HCT116 (cell line): ENCODE measurements at regions not wholly inside any gene's neighbourhood (a gene's known extent, or its start where the extent isn't known, plus 50 kb on each side); places are given as distances from the start of the nearest gene placed in this dataset.

Experiments
- ATAC-seq: fragments of 200-7000 bp; cut with Tn5 transposase; 2 replicates; pipeline ENCODE4 v1.9.1; 2020; ENCODE audit warnings: mild to moderate bottlenecking, moderate library complexity
- BruUV-seq: library from RNA; stranded (reverse); fragments of 400-500 nt; replicated peaks from 2 replicates; lab custom pipeline; 2021; lab: Mats Ljungman, UMichigan
- CTCF ChIA-PET: fragments of 300-600 bp; sonication (Branson Sonifier 250); formaldehyde crosslinking; loops from one replicate; lab custom pipeline; 2021; ENCODE audit warnings: antibody characterized with exemption; lab: Charles Lee
- POLR2A ChIA-PET: fragments of 300-600, 350-600 bp; sonication (Branson Sonifier 250); formaldehyde crosslinking; loops from one replicate; lab custom pipeline; 2021; ENCODE audit warnings: antibody characterized with exemption; lab: Charles Lee
- RAD21 ChIA-PET, 2 experiments: fragments of 300-600 bp; sonication (Branson Sonifier 250); formaldehyde crosslinking; loops; one replicate each; lab custom pipeline; 2023; ENCODE audit warnings: low total read pairs in 2 of 2; ENCODE audit not compliant: uncharacterized antibody in 2 of 2, unreplicated experiment in 2 of 2, low non-redundant PET in 1 of 2; lab: Charles Lee
- DNase-seq: peaks from one replicate; pipeline ENCODE4 v3.0.0-alpha.2; 2010; ENCODE audit warnings: low read depth, low spot score
- H2AFZ ChIP-seq: fragments of 200-600 bp; shearing (Covaris generic), sonication (generic); 2 replicates; pipeline ENCODE4 v1.6.1; 2017; ENCODE audit warnings: low read depth, mixed run types, mixed read lengths, antibody characterized with exemption, low read length; ENCODE audit not compliant: poor library complexity, severe bottlenecking
- H3K27ac ChIP-seq: 2 replicates; pipeline ENCODE4 v1.5.1; 2012; ENCODE audit warnings: low read depth, low read length
- H3K27me3 ChIP-seq: fragments of 200-600 bp; sonication (generic); 2 replicates; pipeline ENCODE4 v1.6.1; 2016; ENCODE audit warnings: mixed run types, low read length, mixed read lengths; ENCODE audit not compliant: insufficient read depth
- H3K36me3 ChIP-seq, 2 experiments: fragments of 200-500 bp in 1 of 2; fragments of 200-600 bp in 1 of 2; sonication (Bioruptor generic) in 1 of 2; sonication (generic) in 1 of 2; 2 replicates each; pipeline versions ENCODE4 v1.5.1 to v1.6.1; 2014 to 2016; ENCODE audit warnings: low read length in 2 of 2, inconsistent platforms in 1 of 2, mixed read lengths in 1 of 2, mixed run types in 1 of 2; ENCODE audit not compliant: insufficient read depth in 2 of 2, control insufficient read depth in 1 of 2
- H3K4me1 ChIP-seq, 2 experiments: fragments of 200-600 bp in 1 of 2; sonication (generic) in 1 of 2; 2 replicates each; pipeline versions ENCODE4 v1.5.1 to v1.6.1; 2012 to 2017; ENCODE audit warnings: low read length in 2 of 2, inconsistent platforms in 1 of 2, mild to moderate bottlenecking in 1 of 2, mixed read lengths in 1 of 2, mixed run types in 1 of 2, moderate library complexity in 1 of 2; ENCODE audit not compliant: insufficient read depth in 2 of 2, control insufficient read depth in 1 of 2
- H3K4me2 ChIP-seq: fragments of 200-600 bp; sonication (generic); 2 replicates; pipeline ENCODE4 v1.6.1; 2017; ENCODE audit warnings: mixed run types, low read length, mixed read lengths
- H3K4me3 ChIP-seq, 2 experiments: fragments of 200-600 bp in 1 of 2; sonication (generic) in 1 of 2; replicated peaks in 1 of 2; 2 replicates each; pipeline ENCODE4 v1.5.1; 2011 to 2016; ENCODE audit warnings: low read length in 2 of 2, control low read depth in 1 of 2, low read depth in 1 of 2, mild to moderate bottlenecking in 1 of 2, mixed read lengths in 1 of 2, mixed run types in 1 of 2
- H3K79me2 ChIP-seq: fragments of 200-600 bp; sonication (generic); 2 replicates; pipeline ENCODE4 v1.6.1; 2017; ENCODE audit warnings: mild to moderate bottlenecking, mixed run types, low read length, moderate library complexity, mixed read lengths; ENCODE audit not compliant: insufficient read depth
- H3K9ac ChIP-seq: fragments of 200-600 bp; sonication (generic); 2 replicates; pipeline ENCODE4 v1.6.1; 2016; ENCODE audit warnings: low read length, mixed read lengths
- H3K9me2 ChIP-seq: fragments of 200-600 bp; sonication (generic), shearing (Covaris generic); 2 replicates; pipeline ENCODE4 v1.6.1; 2017; ENCODE audit warnings: mixed run types, mild to moderate bottlenecking, moderate library complexity; ENCODE audit not compliant: insufficient read depth
- H3K9me3 ChIP-seq, 2 experiments: fragments of 200-500 bp in 1 of 2; fragments of 200-600 bp in 1 of 2; sonication (Bioruptor generic) in 1 of 2; sonication (generic) in 1 of 2; 2 replicates each; pipeline ENCODE4 v1.6.1; 2014 to 2017; ENCODE audit warnings: low read length in 2 of 2, mixed read lengths in 2 of 2, inconsistent platforms in 1 of 2, low read depth in 1 of 2, mild to moderate bottlenecking in 1 of 2, mixed run types in 1 of 2, moderate library complexity in 1 of 2; ENCODE audit not compliant: control insufficient read depth in 1 of 2, insufficient read depth in 1 of 2
- H4K20me1 ChIP-seq: fragments of 200-600 bp; sonication (generic), shearing (Covaris generic); 2 replicates; pipeline ENCODE4 v1.6.1; 2017; ENCODE audit warnings: mixed run types, mild to moderate bottlenecking, moderate library complexity; ENCODE audit not compliant: insufficient read depth
- CBX3 ChIP-seq: IDR thresholded peaks from 2 replicates; pipeline ENCODE4 v1.6.1; 2012; ENCODE audit warnings: low read depth
- EGR1 ChIP-seq: IDR thresholded peaks from 2 replicates; pipeline ENCODE4 v1.6.1; 2012; ENCODE audit warnings: low read depth
- EZH2 ChIP-seq: fragments of 200-600 bp; sonication (generic); IDR thresholded peaks from 2 replicates; pipeline ENCODE4 v1.6.1; 2017; ENCODE audit warnings: antibody characterized with exemption, mixed run types
- FOSL1 ChIP-seq: IDR thresholded peaks from 2 replicates; pipeline ENCODE4 v1.6.1; 2012; ENCODE audit warnings: low read depth
- POLR2AphosphoS5 ChIP-seq: IDR thresholded peaks from 2 replicates; pipeline ENCODE4 v1.6.1; 2011; ENCODE audit warnings: mild to moderate bottlenecking, low read depth, low read length, moderate library complexity
- SP1 ChIP-seq: IDR thresholded peaks from 2 replicates; pipeline ENCODE4 v1.6.1; 2012; ENCODE audit warnings: low read depth
- SRF ChIP-seq: IDR thresholded peaks from 2 replicates; pipeline ENCODE4 v1.6.1; 2012; ENCODE audit warnings: low read depth
- TCF7L2 ChIP-seq: IDR thresholded peaks from 2 replicates; pipeline ENCODE4 v1.7.0; 2011; ENCODE audit warnings: borderline replicate concordance, inconsistent platforms; ENCODE audit not compliant: insufficient read depth, insufficient read length; ENCODE audit errors: extremely low read depth
- YY1 ChIP-seq: IDR thresholded peaks from 2 replicates; pipeline ENCODE4 v1.6.1; 2011; ENCODE audit warnings: low read length, low read depth, moderate library complexity, mild to moderate bottlenecking; ENCODE audit not compliant: insufficient replicate concordance; ENCODE audit errors: extremely low read depth
- ZFX ChIP-seq: fragments of 450-650 bp; IDR thresholded peaks from 2 replicates; pipeline ENCODE4 v1.6.1; 2017
- intact Hi-C: fragments of 100-400 bp; cut with micrococcal nuclease; formaldehyde crosslinking; loops from 2 replicates; pipeline ENCODE4 v1.10.0; 2022
- TF ChIP-seq, protein P1 (sequence below): IDR thresholded peaks from 2 replicates; pipeline ENCODE4 v1.6.1; 2012
- TF ChIP-seq, protein P2 (sequence below), 3 experiments: fragments of 200-600 bp in 1 of 3; sonication (generic) in 1 of 3; IDR thresholded peaks in 2 of 3; conservative IDR thresholded peaks in 1 of 3; 2 replicates each; pipeline ENCODE4 v1.5.1; 2012 to 2017; ENCODE audit warnings: low read depth in 2 of 3, low read length in 2 of 3, antibody characterized with exemption in 1 of 3, borderline replicate concordance in 1 of 3, control low read depth in 1 of 3, mild to moderate bottlenecking in 1 of 3, mixed read lengths in 1 of 3, mixed run types in 1 of 3, moderate library complexity in 1 of 3; ENCODE audit not compliant: insufficient read depth in 1 of 3
- TF ChIP-seq, protein P3 (sequence below): IDR thresholded peaks from 2 replicates; pipeline ENCODE4 v1.6.1; 2012

DNA sequence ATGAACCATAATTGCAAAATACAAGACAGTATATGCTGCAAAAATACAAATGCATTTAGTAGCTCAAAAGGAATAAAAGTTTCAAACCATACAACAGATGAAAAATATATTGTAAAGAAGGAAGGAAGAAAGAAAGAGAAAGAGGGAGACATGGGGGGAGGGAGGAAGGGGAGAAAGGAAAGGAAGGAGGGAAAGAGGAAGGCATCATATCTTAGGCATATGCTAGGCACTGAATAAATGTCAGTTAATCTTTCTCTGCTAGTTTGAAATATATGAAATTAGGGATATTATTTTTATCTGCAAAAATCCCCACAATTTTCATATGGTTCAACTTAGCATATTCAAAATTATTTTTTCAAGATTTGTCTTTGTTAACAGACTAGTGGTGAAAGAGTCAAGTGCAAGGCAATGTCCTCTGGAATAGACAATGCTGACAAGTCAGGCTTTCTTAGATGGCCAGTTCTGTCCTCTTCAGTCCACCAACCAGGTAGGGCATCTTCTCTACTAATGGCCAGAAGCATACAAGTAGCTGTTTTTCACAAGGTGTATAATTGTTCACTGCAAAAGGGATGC lies 506.4 kb downstream of the PRKD1 start:
- CTCF ChIA-PET = no interaction called here
- Histone ChIP-seq H3K79me2 (no peaks in the 10 kb centered on the region), H3K36me3 (no peaks in the 10 kb centered on the region; a peak in 1 of 4 replicates), H4K20me1 (no peaks in the 10 kb centered on the region; the same call in 1 of the 2 replicates), H3K27me3 (no peaks in the 10 kb centered on the region), H3K9me2 (no peaks in the 10 kb centered on the region), H3K4me1 (no peaks in the 10 kb centered on the region), H3K27ac (no peak overlapping the region), H3K4me3 (no peak overlapping the region), H3K9ac (no peak overlapping the region), H2AFZ (no peak overlapping the region), H3K4me2 (no peak overlapping the region), H3K9me3 (peaks cover 5 to 8% of the 10 kb centered on the region in 2 experiments; a peak in 2 of 4 replicates)
- TF ChIP-seq, protein P1, sequence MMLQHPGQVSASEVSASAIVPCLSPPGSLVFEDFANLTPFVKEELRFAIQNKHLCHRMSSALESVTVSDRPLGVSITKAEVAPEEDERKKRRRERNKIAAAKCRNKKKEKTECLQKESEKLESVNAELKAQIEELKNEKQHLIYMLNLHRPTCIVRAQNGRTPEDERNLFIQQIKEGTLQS = no peak
- no peak for TF ChIP-seq SP1
- no peak for TF ChIP-seq EGR1
- TF ChIP-seq TCF7L2 = no peak
- TF ChIP-seq SRF = no peak
- no peak for TF ChIP-seq POLR2AphosphoS5
- TF ChIP-seq ZFX = no peak
- no peak for TF ChIP-seq YY1
- no peak for TF ChIP-seq CBX3
- intact Hi-C loops = no loop called here
- BruUV-seq = no TSS peak
- DNase-seq (no peak), ATAC-seq (no peak)
- POLR2A ChIA-PET = no interaction called here
- RAD21 ChIA-PET = no interaction called here

DNA sequence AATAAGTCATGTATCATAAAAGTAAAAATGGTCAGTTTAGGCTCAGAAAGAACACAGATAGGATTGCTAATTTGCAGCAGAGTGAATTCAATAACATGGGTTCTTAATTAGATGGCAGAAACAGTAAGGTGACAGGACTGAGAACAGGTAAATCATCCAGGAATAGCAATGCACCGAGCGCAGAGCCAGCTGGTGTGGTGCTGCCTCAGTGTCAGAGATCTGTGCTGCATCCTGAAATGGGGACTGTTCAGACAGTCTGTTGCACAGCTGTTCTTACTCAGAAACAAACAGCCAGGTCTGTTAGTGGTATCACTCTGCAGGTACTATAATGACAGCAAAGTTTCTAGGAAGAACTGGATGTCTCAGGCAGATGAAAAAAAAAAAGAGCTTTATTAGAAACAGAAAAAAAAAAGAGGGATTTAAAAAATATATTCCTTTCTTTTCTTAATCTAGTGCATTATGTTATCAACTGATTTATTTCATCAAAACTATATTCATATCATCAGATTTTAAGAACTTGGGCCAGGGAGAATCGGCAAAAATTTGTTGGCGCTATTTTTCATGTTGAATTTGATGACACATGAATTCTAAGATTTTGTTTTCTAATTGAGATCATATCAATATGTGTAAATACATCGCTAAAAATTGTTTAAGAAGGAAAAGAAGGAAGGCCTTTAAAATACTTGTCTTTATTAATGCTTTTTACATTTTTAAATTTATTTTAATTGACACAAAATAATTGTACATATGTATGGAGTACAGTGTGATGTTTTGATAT lies 501.8 kb downstream of the PRKD1 start:
- ATAC-seq (no peak), DNase-seq (no peak)
- ChIA-PET POLR2A (no interaction called here), RAD21 (no interaction called here), CTCF (no interaction called here)
- Histone ChIP-seq H4K20me1 (no peaks in the 10 kb centered on the region), H3K79me2 (no peaks in the 10 kb centered on the region), H3K9me2 (no peaks in the 10 kb centered on the region), H3K27ac (no peak overlapping the region), H3K4me1 (no peaks in the 10 kb centered on the region), H2AFZ (no peak overlapping the region), H3K9ac (no peak overlapping the region), H3K36me3 (no peaks in the 10 kb centered on the region; a peak in 1 of 4 replicates), H3K27me3 (no peaks in the 10 kb centered on the region), H3K9me3 (peaks cover 5 to 11% of the 10 kb centered on the region in 2 experiments; a peak in 2 of 4 replicates), H3K4me2 (no peak overlapping the region), H3K4me3 (no peak overlapping the region)
- intact Hi-C loops = no loop called here
- TF ChIP-seq TCF7L2 = no peak
- TF ChIP-seq POLR2AphosphoS5 = no peak
- TF ChIP-seq, protein P1 = no peak
- TF ChIP-seq ZFX = no peak
- TF ChIP-seq, protein P2, sequence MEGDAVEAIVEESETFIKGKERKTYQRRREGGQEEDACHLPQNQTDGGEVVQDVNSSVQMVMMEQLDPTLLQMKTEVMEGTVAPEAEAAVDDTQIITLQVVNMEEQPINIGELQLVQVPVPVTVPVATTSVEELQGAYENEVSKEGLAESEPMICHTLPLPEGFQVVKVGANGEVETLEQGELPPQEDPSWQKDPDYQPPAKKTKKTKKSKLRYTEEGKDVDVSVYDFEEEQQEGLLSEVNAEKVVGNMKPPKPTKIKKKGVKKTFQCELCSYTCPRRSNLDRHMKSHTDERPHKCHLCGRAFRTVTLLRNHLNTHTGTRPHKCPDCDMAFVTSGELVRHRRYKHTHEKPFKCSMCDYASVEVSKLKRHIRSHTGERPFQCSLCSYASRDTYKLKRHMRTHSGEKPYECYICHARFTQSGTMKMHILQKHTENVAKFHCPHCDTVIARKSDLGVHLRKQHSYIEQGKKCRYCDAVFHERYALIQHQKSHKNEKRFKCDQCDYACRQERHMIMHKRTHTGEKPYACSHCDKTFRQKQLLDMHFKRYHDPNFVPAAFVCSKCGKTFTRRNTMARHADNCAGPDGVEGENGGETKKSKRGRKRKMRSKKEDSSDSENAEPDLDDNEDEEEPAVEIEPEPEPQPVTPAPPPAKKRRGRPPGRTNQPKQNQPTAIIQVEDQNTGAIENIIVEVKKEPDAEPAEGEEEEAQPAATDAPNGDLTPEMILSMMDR (IDR thresholded peaks at IDR 0.05 in 2 of 3, conservative IDR thresholded peaks at IDR 0.05 in 1 of 3; ENCODE audit: borderline replicate concordance in 1 of 3, insufficient read depth in 1 of 3, low read depth in 2 of 3, low read length in 2 of 3) = no peak
- TF ChIP-seq, protein P3, sequence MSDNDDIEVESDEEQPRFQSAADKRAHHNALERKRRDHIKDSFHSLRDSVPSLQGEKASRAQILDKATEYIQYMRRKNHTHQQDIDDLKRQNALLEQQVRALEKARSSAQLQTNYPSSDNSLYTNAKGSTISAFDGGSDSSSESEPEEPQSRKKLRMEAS = no peak
- no peak for TF ChIP-seq FOSL1
- TF ChIP-seq EZH2 = no peak
- no TSS peak for BruUV-seq
